K562 (cell line): ENCODE measurements at regions not wholly inside any gene's neighbourhood (a gene's known extent, or its start where the extent isn't known, plus 50 kb on each side); places are given as distances from the start of the nearest gene placed in this dataset.
"Not testable (repeated sequence)": the region's sequence is repeated elsewhere in the genome, so short reads cannot be mapped to it uniquely, and the experiment has no call there.

Experiments used
- ATAC-seq: fragments of 200-7000 bp; cut with Tn5 transposase; 3 replicates; pipeline ENCODE4 v1.9.1; 2020; ENCODE audit warnings: moderate library complexity
- BruUV-seq: library from RNA; stranded (reverse); fragments of 400-500 nt; replicated peaks from 2 replicates; lab custom pipeline; 2021; lab: Mats Ljungman, UMichigan
- CTCF ChIA-PET: fragments of 300-600 bp; formaldehyde crosslinking; extraction: SDS; loops from one replicate; lab custom pipeline; 2021; ENCODE audit warnings: low intra/inter-chr PET ratio; lab: Yijun Ruan, JAX
- POLR2A ChIA-PET: fragments of 300-600, 350-650 bp; sonication (Branson Sonifier 250); formaldehyde crosslinking; extraction: SDS; loops from one replicate; lab custom pipeline; 2021; ENCODE audit warnings: antibody characterized with exemption, inconsistent platforms; lab: Yijun Ruan, JAX
- DNase-seq, 4 experiments: peaks; one replicate each; pipeline versions ENCODE4 v3.0.0 to v3.0.0-alpha.2; 2011 to 2018; ENCODE audit warnings: low spot score in 3 of 4, mixed read lengths in 3 of 4; ENCODE audit errors: extremely low read depth in 1 of 4
- FAIRE-seq: peaks from 2 replicates; lab custom pipeline; 2011; peaks lifted over from hg19 to GRCh38; lab: Jason Lieb, UNC
- H2AFZ ChIP-seq: 2 replicates; pipeline ENCODE4 v1.6.0; 2011; ENCODE audit warnings: low read depth, low read length, control low read depth, inconsistent platforms
- H3K27ac ChIP-seq: fragments of 200-600 bp; 3 replicates; pipeline ENCODE4 v1.8.0; 2011; ENCODE audit warnings: low read depth, mild to moderate bottlenecking, control low read depth, inconsistent platforms, low read length, moderate library complexity, mixed read lengths; ENCODE audit errors: extremely low read depth
- H3K27me3 ChIP-seq, 2 experiments: fragments of 300-600 bp in 1 of 2; 2 replicates in 1 of 2; 3 replicates in 1 of 2; pipeline versions ENCODE4 v1.6.0 to v1.8.0; 2011; ENCODE audit warnings: inconsistent platforms in 2 of 2, low read length in 2 of 2, mild to moderate bottlenecking in 1 of 2, mixed read lengths in 1 of 2, moderate library complexity in 1 of 2; ENCODE audit not compliant: control insufficient read depth in 2 of 2, insufficient read depth in 2 of 2
- H3K36me3 ChIP-seq: fragments of 300-600 bp; 3 replicates; pipeline ENCODE4 v1.8.0; 2011; ENCODE audit warnings: mild to moderate bottlenecking, low read length, inconsistent platforms; ENCODE audit not compliant: control insufficient read depth, insufficient read depth
- H3K4me1 ChIP-seq, 2 experiments: fragments of 200-600 bp in 1 of 2; replicated peaks in 1 of 2; 2 replicates in 1 of 2; 3 replicates in 1 of 2; pipeline versions ENCODE4 v1.5.1 to v1.8.0; 2011; ENCODE audit warnings: inconsistent platforms in 2 of 2, low read length in 2 of 2, mild to moderate bottlenecking in 1 of 2, mixed read lengths in 1 of 2, moderate library complexity in 1 of 2; ENCODE audit not compliant: control insufficient read depth in 2 of 2, insufficient read depth in 2 of 2
- H3K4me2 ChIP-seq: 2 replicates; pipeline ENCODE4 v1.6.1; 2011; ENCODE audit warnings: low read length, control low read depth, inconsistent platforms, mixed read lengths; ENCODE audit not compliant: insufficient read depth
- H3K4me3 ChIP-seq: fragments of 200-600 bp; sonication (generic), shearing (Covaris generic); 2 replicates; pipeline ENCODE4 v1.5.1; 2016; ENCODE audit warnings: control low read depth, inconsistent platforms
- H3K79me2 ChIP-seq: fragments of 200-600 bp; 3 replicates; pipeline ENCODE4 v1.8.0; 2011; ENCODE audit warnings: low read length, inconsistent platforms; ENCODE audit not compliant: control insufficient read depth, insufficient read depth
- H3K9ac ChIP-seq, 2 experiments: 2 replicates each; pipeline versions ENCODE4 v1.6.0 to v1.6.1; 2011; ENCODE audit warnings: low read depth in 2 of 2, low read length in 2 of 2, control low read depth in 1 of 2, inconsistent platforms in 1 of 2, mild to moderate bottlenecking in 1 of 2, mixed read lengths in 1 of 2; ENCODE audit not compliant: insufficient read depth in 1 of 2
- H3K9me1 ChIP-seq: one replicate; pipeline ENCODE4 v1.6.0; 2011; ENCODE audit warnings: inconsistent platforms, mild to moderate bottlenecking, low read length, moderate library complexity; ENCODE audit not compliant: control insufficient read depth, insufficient read depth
- H3K9me3 ChIP-seq: replicated peaks from 2 replicates; pipeline ENCODE4 v1.5.1; 2011; ENCODE audit warnings: low read depth, low read length, inconsistent platforms; ENCODE audit not compliant: control insufficient read depth, insufficient read depth
- H4K20me1 ChIP-seq: replicated peaks from 2 replicates; pipeline ENCODE4 v1.6.1; 2011; ENCODE audit warnings: low read length, inconsistent platforms, mixed read lengths; ENCODE audit not compliant: control insufficient read depth, insufficient read depth
- FOXO4 ChIP-seq: fragments of 450-650 bp; formaldehyde crosslinking; IDR thresholded peaks from 2 replicates; pipeline ENCODE4 v1.4.0; 2020; ENCODE audit warnings: mild to moderate bottlenecking, moderate library complexity
- MAFG ChIP-seq: fragments of 450-650 bp; conservative IDR thresholded peaks from 2 replicates; pipeline ENCODE4 v1.6.1; 2016; ENCODE audit warnings: missing genetic modification characterization, missing compliant biosample characterization
- TCF3 ChIP-seq: sonication (generic); formaldehyde crosslinking; IDR thresholded peaks from 2 replicates; pipeline ENCODE4 v1.4.0; 2020; ENCODE audit warnings: mild to moderate bottlenecking, missing genetic modification reagents
- ZNF224 ChIP-seq: sonication (generic); formaldehyde crosslinking; IDR thresholded peaks from 2 replicates; pipeline ENCODE4 v1.8.0; 2022; ENCODE audit warnings: mild to moderate bottlenecking, missing genetic modification reagents
- ZNF316 ChIP-seq: fragments of 450-650 bp; IDR thresholded peaks from 2 replicates; pipeline ENCODE4 v1.6.1; 2016
- WGBS: fragments of 100-300 bp; shearing (Covaris generic); methylation state at CpG from one replicate; pipeline ENCODE4 v1.1.6; 2016; ENCODE audit warnings: low coverage, mixed read lengths; ENCODE audit not compliant: insufficient coverage; ENCODE audit errors: missing lambda C conversion rate; 5-methylcytosine and 5-hydroxymethylcytosine counted together
- in situ Hi-C: fragments of 300-500 bp; cut with MboI; formaldehyde crosslinking; loops from 4 replicates; pipeline ENCODE4 v1.15.0; 2018; ENCODE audit warnings: inconsistent platforms, mixed read lengths
- intact Hi-C: fragments of 100-400 bp; cut with micrococcal nuclease; formaldehyde crosslinking; loops from 2 replicates; pipeline ENCODE4 v1.14.2; 2022

DNA sequence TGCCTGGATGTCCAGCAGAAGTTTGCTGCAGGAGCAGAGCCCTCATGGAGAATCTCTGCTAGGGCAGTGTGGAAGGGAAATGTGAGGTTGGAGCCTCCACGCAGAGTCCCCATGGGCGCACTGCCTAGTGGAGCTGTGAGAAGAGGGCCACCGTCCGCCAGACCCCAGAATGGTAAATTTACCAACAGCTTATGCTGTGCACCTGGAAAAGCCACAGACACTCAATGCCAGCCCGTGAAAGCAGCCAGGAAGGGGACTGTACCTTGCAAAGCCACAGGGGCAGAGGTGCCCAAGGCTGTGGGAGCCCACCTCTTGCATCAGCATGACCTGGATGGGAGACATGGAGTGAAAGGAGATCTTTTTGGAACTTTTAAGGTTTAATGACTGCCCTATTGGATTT is 225.6 kb upstream of the RSPO3 start:
- DNase-seq, CTCF ChIA-PET, in situ Hi-C loops, H3K4me3 ChIP-seq, H3K27ac ChIP-seq, intact Hi-C loops, H3K4me1 ChIP-seq, ATAC-seq, H3K79me2 ChIP-seq, BruUV-seq, H3K9me1 ChIP-seq, H4K20me1 ChIP-seq, H2AFZ ChIP-seq, FAIRE-seq, H3K9ac ChIP-seq, H3K4me2 ChIP-seq, H3K9me3 ChIP-seq, H3K27me3 ChIP-seq, POLR2A ChIA-PET, H3K36me3 ChIP-seq: not testable (repeated sequence)
- 0% methylated on average over 5 of the region's 5 CpGs for WGBS

GRCh38 chr6:126897758-126898157 is 220.7 kb upstream of the RSPO3 start:
- WGBS: 0% methylated on average over 4 of the region's 4 CpGs
- no peak overlapping the region for H3K4me2 ChIP-seq
- intact Hi-C loops (no loop called here), in situ Hi-C loops (no loop called here)
- no peaks in the 10 kb centered on the region; the same call in 1 of the 2 replicates for H3K9me3 ChIP-seq
- no peaks in the 10 kb centered on the region for H3K9me1 ChIP-seq
- H3K27ac ChIP-seq: no peak overlapping the region
- no peak overlapping the region for H3K4me3 ChIP-seq
- H4K20me1 ChIP-seq: no peaks in the 10 kb centered on the region
- no peak overlapping the region for H3K9ac ChIP-seq
- TF ChIP-seq ZNF224 (CRISPR knock-in tag): no peak
- TF ChIP-seq TCF3 (CRISPR knock-in tag): no peak
- peak; percentile 29; the same call in 1 of the 2 replicates for TF ChIP-seq ZNF316
- TF ChIP-seq MAFG (tag): 0 out of 2 replicates have a peak, but pooled peaks have one; percentile 17
- no peak for TF ChIP-seq FOXO4 (CRISPR knock-in tag)
- FAIRE-seq (no peak), ATAC-seq (no peak), DNase-seq (no peak)
- no peaks in the 10 kb centered on the region for H3K4me1 ChIP-seq
- BruUV-seq: no TSS peak
- no peaks in the 10 kb centered on the region for H3K27me3 ChIP-seq
- POLR2A ChIA-PET: no interaction called here
- H3K79me2 ChIP-seq: no peaks in the 10 kb centered on the region
- CTCF ChIA-PET: no interaction called here
- no peak overlapping the region for H2AFZ ChIP-seq
- no peaks in the 10 kb centered on the region for H3K36me3 ChIP-seq
